Activated naive CD8-positive, alpha-beta T cell treated with anti-CD3 and anti-CD28 coated beads, Interleukin-2, amount 10 ng/mL, durations not matched to agents 7 days and 5 days (primary cell): ENCODE measurements at regions not wholly inside any gene's neighbourhood (a gene's known extent, or its start where the extent isn't known, plus 50 kb on each side); places are given as distances from the start of the nearest gene placed in this dataset.
"Not testable (repeated sequence)": the region's sequence is repeated elsewhere in the genome, so short reads cannot be mapped to it uniquely, and the experiment has no call there.

Experiments used
- ATAC-seq: fragments of 150-1000 bp; cut with Tn5 transposase; one replicate; pipeline ENCODE4 v1.10.0; 2021; ENCODE audit warnings: low read depth, moderate library complexity
- POLR2A ChIA-PET: fragments of 350-600 bp; sonication (Branson Sonifier 250); formaldehyde crosslinking; loops from one replicate; lab custom pipeline; 2021; ENCODE audit warnings: antibody characterized with exemption; lab: Charles Lee
- DNase-seq: peaks from one replicate; pipeline ENCODE4 v3.0.0; 2021
- H3K27ac Mint-ChIP-seq: one replicate; pipeline ENCODE4 v1.8.0; 2022; ENCODE audit warnings: mild to moderate bottlenecking, mixed read lengths
- H3K27me3 Mint-ChIP-seq: one replicate; pipeline ENCODE4 v1.8.0; 2022; ENCODE audit warnings: mild to moderate bottlenecking, moderate library complexity, mixed read lengths
- H3K36me3 Mint-ChIP-seq: one replicate; pipeline ENCODE4 v1.8.0; 2021; ENCODE audit warnings: mild to moderate bottlenecking, mixed read lengths
- H3K4me1 Mint-ChIP-seq: one replicate; pipeline ENCODE4 v1.8.0; 2021; ENCODE audit warnings: mixed read lengths
- H3K4me3 Mint-ChIP-seq: one replicate; pipeline ENCODE4 v1.8.0; 2022; ENCODE audit warnings: mild to moderate bottlenecking, moderate library complexity, mixed read lengths
- H3K9me3 Mint-ChIP-seq: one replicate; pipeline ENCODE4 v1.8.0; 2021; ENCODE audit warnings: mixed read lengths

GRCh38 chr19:31874313-31874712, 471.1 kb upstream of the ZNF507 start:
- POLR2A ChIA-PET, result no interaction called here
- no peak overlapping the region for H3K4me3 Mint-ChIP-seq

GRCh38 chr19:31875591-31875990, 469.8 kb upstream of the ZNF507 start:
- ATAC-seq (no peak), DNase-seq (no peak)
- Mint-ChIP-seq H3K4me3 (no peak overlapping the region), H3K9me3 (peaks cover 7% of the 10 kb centered on the region), H3K36me3 (no peaks in the 10 kb centered on the region), H3K27ac (no peak overlapping the region), H3K4me1 (no peaks in the 10 kb centered on the region), H3K27me3 (no peaks in the 10 kb centered on the region)
- POLR2A ChIA-PET, result no interaction called here

More at GRCh38 chr19:31874313-31874712, 471.1 kb upstream of the ZNF507 start:
- no peaks in the 10 kb centered on the region for H3K27me3 Mint-ChIP-seq
- H3K9me3 Mint-ChIP-seq, result peaks cover 7% of the 10 kb centered on the region
- H3K36me3 Mint-ChIP-seq, result no peaks in the 10 kb centered on the region
- H3K27ac Mint-ChIP-seq, result no peak overlapping the region
- no peaks in the 10 kb centered on the region for H3K4me1 Mint-ChIP-seq
- DNase-seq (no peak), ATAC-seq (no peak)

GRCh38 chr19:31880283-31880682, 465.1 kb upstream of the ZNF507 start:
- Mint-ChIP-seq H3K4me1 (no peaks in the 10 kb centered on the region), H3K4me3 (no peak overlapping the region), H3K27me3 (no peaks in the 10 kb centered on the region), H3K36me3 (no peaks in the 10 kb centered on the region), H3K27ac (no peak overlapping the region), H3K9me3 (peaks cover 10% of the 10 kb centered on the region)
- ATAC-seq (no peak), DNase-seq (no peak)
- POLR2A ChIA-PET, result no interaction called here

- POLR2A ChIA-PET, result no interaction called here
- no peaks in the 10 kb centered on the region for H3K27me3 Mint-ChIP-seq
Measured at GRCh38 chr19:31881988-31882387, 463.4 kb upstream of the ZNF507 start.

GRCh38 chr19:31882709-31883108, 462.7 kb upstream of the ZNF507 start:
- Mint-ChIP-seq H3K4me1 (no peaks in the 10 kb centered on the region), H3K36me3 (no peaks in the 10 kb centered on the region), H3K27ac (no peak overlapping the region), H3K27me3 (no peaks in the 10 kb centered on the region), H3K4me3 (no peak overlapping the region), H3K9me3 (peaks cover 8% of the 10 kb centered on the region)
- DNase-seq (no peak), ATAC-seq (no peak)
- POLR2A ChIA-PET, result no interaction called here

More at GRCh38 chr19:31881988-31882387, 463.4 kb upstream of the ZNF507 start:
- DNase-seq (no peak), ATAC-seq (no peak)
- Mint-ChIP-seq H3K4me1 (no peaks in the 10 kb centered on the region), H3K4me3 (no peak overlapping the region), H3K36me3 (no peaks in the 10 kb centered on the region), H3K27ac (no peak overlapping the region), H3K9me3 (peaks cover 10% of the 10 kb centered on the region)

GRCh38 chr19:31883296-31883990, 462.0 kb upstream of the ZNF507 start:
- Mint-ChIP-seq H3K9me3 (peaks cover 8% of the 10 kb centered on the region), H3K4me1 (no peaks in the 10 kb centered on the region), H3K27me3 (no peaks in the 10 kb centered on the region), H3K36me3 (no peaks in the 10 kb centered on the region), H3K4me3 (no peak overlapping the region), H3K27ac (no peak overlapping the region)
- POLR2A ChIA-PET, result no interaction called here
- no peak for DNase-seq
- ATAC-seq, result no peak

- Mint-ChIP-seq H3K4me1 (no peaks in the 10 kb centered on the region), H3K36me3 (no peaks in the 10 kb centered on the region), H3K4me3 (no peak overlapping the region), H3K27ac (no peak overlapping the region), H3K27me3 (no peaks in the 10 kb centered on the region), H3K9me3 (peaks cover 10% of the 10 kb centered on the region)
- POLR2A ChIA-PET, result no interaction called here
- DNase-seq (no peak), ATAC-seq (no peak)
Measured at GRCh38 chr19:31885280-31885853, 460.0 kb upstream of the ZNF507 start.

- Mint-ChIP-seq H3K4me3 (no peak overlapping the region), H3K27ac (no peak overlapping the region), H3K4me1 (no peaks in the 10 kb centered on the region), H3K36me3 (no peaks in the 10 kb centered on the region), H3K27me3 (no peaks in the 10 kb centered on the region), H3K9me3 (peaks cover 6% of the 10 kb centered on the region)
- ATAC-seq (no peak), DNase-seq (no peak)
- POLR2A ChIA-PET, result no interaction called here
Measured at GRCh38 chr19:31890230-31890629, 455.2 kb upstream of the ZNF507 start.

GRCh38 chr19:31892060-31892459, 453.4 kb upstream of the ZNF507 start:
- H3K27me3 Mint-ChIP-seq, result no peaks in the 10 kb centered on the region
- POLR2A ChIA-PET, result no interaction called here
- H3K27ac Mint-ChIP-seq, result no peak overlapping the region
- no peak overlapping the region for H3K4me3 Mint-ChIP-seq
- H3K36me3 Mint-ChIP-seq, result no peaks in the 10 kb centered on the region
- no peaks in the 10 kb centered on the region for H3K4me1 Mint-ChIP-seq
- peaks cover 8% of the 10 kb centered on the region for H3K9me3 Mint-ChIP-seq
- no peak for ATAC-seq
- DNase-seq, result no peak

GRCh38 chr19:31893491-31893890, 451.9 kb upstream of the ZNF507 start:
- ATAC-seq, H3K27me3 Mint-ChIP-seq, H3K4me1 Mint-ChIP-seq, H3K27ac Mint-ChIP-seq, POLR2A ChIA-PET, H3K36me3 Mint-ChIP-seq, H3K4me3 Mint-ChIP-seq, H3K9me3 Mint-ChIP-seq, DNase-seq: not testable (repeated sequence)

- no peak overlapping the region for H3K4me3 Mint-ChIP-seq
- no peaks in the 10 kb centered on the region for H3K36me3 Mint-ChIP-seq
- no peaks in the 10 kb centered on the region for H3K27me3 Mint-ChIP-seq
- H3K27ac Mint-ChIP-seq, result no peak overlapping the region
- DNase-seq (no peak), ATAC-seq (no peak)
- H3K9me3 Mint-ChIP-seq, result peaks cover 6% of the 10 kb centered on the region
- no peaks in the 10 kb centered on the region for H3K4me1 Mint-ChIP-seq
- POLR2A ChIA-PET, result no interaction called here
Measured at GRCh38 chr19:31894451-31894850, 451.0 kb upstream of the ZNF507 start.

- H3K9me3 Mint-ChIP-seq, result peaks cover 2% of the 10 kb centered on the region
Measured at GRCh38 chr19:31897292-31897691, 448.1 kb upstream of the ZNF507 start.

GRCh38 chr19:31900991-31901390, 444.4 kb upstream of the ZNF507 start:
- Mint-ChIP-seq H3K36me3 (no peaks in the 10 kb centered on the region), H3K4me3 (no peak overlapping the region), H3K9me3 (peaks cover 2% of the 10 kb centered on the region), H3K27me3 (no peaks in the 10 kb centered on the region), H3K27ac (no peak overlapping the region), H3K4me1 (no peaks in the 10 kb centered on the region)
- DNase-seq (no peak), ATAC-seq (no peak)
- POLR2A ChIA-PET, result no interaction called here

More at GRCh38 chr19:31897292-31897691, 448.1 kb upstream of the ZNF507 start:
- POLR2A ChIA-PET, result no interaction called here
- ATAC-seq, result no peak
- DNase-seq, result no peak
- Mint-ChIP-seq H3K27ac (no peak overlapping the region), H3K36me3 (no peaks in the 10 kb centered on the region), H3K27me3 (no peaks in the 10 kb centered on the region), H3K4me1 (no peaks in the 10 kb centered on the region), H3K4me3 (no peak overlapping the region)

- no peak overlapping the region for H3K27ac Mint-ChIP-seq
- no peak for DNase-seq
- no peaks in the 10 kb centered on the region for H3K27me3 Mint-ChIP-seq
- H3K36me3 Mint-ChIP-seq, result no peaks in the 10 kb centered on the region
- H3K4me1 Mint-ChIP-seq, result no peaks in the 10 kb centered on the region
- no peak overlapping the region for H3K4me3 Mint-ChIP-seq
- POLR2A ChIA-PET, result no interaction called here
- peaks cover 1% of the 10 kb centered on the region for H3K9me3 Mint-ChIP-seq
- no peak for ATAC-seq
Measured at GRCh38 chr19:31902821-31903220, 442.6 kb upstream of the ZNF507 start.
